ENCODE measurements at regions not wholly inside any gene's neighbourhood (a gene's known extent, or its start where the extent isn't known, plus 50 kb on each side); places are given as distances from the start of the nearest gene placed in this dataset.
"Not testable (repeated sequence)": the region's sequence is repeated elsewhere in the genome, so short reads cannot be mapped to it uniquely, and the experiment has no call there.

GRCh38 chr6:19713984-19714383 is 123.2 kb upstream of the ID4 start:
- DNase-seq = no peak

- DNase-seq = no peak
Measured at GRCh38 chr6:19714434-19715166, 122.6 kb upstream of the ID4 start.

DNA sequence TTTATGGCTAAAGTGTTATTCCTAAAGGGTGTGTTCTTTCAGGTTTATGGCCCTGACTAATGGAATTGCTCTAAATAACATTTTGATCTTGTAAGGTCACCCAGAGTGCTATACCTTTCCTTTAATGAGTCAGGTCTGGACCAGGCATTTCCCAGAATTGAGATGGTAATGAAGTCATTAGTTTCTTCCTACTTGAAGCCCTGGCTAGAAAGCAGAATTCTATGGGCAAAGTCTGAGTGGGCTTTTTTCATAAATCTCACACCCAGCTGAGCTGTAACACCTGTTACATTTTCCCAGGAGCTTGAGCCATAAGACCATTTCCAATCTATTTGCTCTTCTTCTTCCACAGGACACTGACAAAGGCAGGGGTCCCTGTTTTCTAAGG is 122.0 kb upstream of the ID4 start:
- no peak for DNase-seq

- no peak for DNase-seq
Measured at GRCh38 chr6:19719691-19720128, 117.5 kb upstream of the ID4 start.

DNA sequence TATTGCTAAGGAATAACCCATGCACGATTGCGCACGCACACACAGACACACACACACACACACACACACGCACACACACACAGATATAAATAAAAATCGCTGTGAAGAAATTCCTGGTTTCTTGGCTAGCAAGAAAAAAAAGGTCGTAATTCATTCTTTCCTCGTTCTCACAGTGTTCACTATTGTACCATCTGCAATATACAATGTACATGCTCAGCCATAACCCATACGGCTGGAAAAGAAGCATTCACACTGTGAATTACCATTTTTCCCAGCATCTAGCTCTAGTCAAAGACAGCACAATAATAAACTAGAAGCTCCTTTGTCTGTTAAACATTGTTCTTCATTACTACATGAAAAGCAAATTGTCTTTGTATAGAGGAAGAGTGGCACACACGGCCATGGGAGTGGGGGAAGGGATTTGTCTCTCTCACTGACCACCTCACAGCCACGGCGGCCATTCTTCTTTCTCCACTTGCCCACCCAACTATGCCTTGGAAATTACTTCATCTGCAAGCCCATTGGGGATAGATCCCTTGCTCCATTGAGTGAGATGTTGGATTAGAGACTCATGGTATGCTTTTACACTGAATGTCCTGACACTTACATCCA is 115.3 kb upstream of the ID4 start:
- DNase-seq = no peak

DNA sequence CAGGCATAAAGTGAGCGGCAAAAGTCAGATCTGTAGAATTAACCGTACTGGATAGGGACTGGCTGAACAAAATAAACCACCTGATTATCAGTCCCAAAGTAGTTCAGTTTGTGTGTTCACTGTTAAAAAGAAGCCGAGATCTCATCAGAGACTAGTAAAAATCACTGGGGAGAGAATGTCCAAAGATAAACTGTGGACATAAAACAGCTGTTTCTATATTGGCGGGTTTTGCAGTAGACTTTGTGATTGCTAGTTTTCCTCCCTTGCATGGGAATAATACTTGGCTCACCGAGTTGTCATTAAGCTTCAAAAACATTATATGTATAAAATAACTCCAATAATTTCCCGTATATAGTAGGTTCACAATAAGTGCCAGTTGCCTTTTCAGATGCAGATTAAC is 114.2 kb upstream of the ID4 start:
- DNase-seq = no peak

- DNase-seq = no peak
Measured at GRCh38 chr6:19723545-19723944, 113.6 kb upstream of the ID4 start.

- DNase-seq = not testable (repeated sequence)
Measured at GRCh38 chr6:19725436-19725835, 111.7 kb upstream of the ID4 start.

- no peak for DNase-seq
Measured at GRCh38 chr6:19731282-19731681, 105.9 kb upstream of the ID4 start.

DNA sequence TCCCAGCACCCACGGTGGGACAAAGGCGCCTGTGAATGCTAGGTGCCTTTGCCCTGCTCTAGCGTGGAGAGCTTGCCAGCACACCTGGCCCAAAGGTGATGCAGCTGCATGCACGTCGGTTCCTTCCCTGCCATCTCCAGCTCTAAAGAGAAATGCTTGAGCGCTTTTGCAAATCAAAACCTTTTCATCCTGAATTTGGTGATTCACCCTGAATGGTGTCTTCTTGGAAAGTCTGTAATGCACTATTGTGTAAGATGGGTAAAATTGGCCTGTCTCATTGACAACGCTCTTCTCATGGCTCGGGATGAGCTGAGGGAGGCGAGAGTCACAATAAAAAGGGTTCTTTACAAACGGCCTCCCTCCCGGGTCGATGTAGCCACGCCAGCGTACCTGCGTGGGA is 103.1 kb upstream of the ID4 start:
- no peak for DNase-seq

DNA sequence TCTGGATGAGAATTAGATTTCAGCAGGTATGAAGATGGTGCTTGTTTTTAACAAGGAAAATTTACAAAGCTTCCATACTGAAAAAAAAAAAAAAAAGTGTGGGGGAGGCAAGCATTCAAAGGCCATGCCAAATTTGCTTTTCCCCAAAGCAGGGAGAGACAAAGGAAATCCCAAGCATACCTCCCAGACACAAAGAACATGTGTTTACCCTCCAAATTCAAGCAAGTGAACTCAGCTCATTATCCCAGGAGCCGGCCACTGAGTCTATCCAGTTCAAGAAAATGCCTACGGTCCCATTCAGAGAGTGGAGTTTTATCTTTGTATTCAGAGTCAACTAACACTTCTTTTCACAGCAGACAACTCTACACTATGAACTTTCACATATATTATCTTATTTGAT is 102.7 kb upstream of the ID4 start:
- no peak for DNase-seq

- no peak for DNase-seq
Measured at GRCh38 chr6:19736066-19736465, 101.1 kb upstream of the ID4 start.

DNA sequence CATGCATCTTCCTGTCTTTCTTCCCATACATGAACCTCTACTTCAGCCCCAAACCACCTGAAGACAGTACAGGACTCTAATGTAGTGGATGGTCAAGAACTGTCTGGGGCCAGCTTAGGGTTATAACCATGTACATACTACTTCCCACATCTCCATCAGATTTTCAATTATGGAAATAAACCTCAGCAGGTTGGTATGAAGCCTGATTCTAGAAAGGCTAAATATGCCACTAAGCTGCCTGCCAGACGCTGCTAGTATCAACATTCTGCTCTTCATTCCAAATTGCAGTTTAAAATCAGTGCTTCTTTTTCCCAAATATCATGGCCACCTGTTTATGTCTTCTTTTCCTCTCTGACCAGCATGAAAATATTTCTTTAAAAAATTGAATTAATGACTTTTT is 99.2 kb upstream of the ID4 start:
- no peak for DNase-seq

DNA sequence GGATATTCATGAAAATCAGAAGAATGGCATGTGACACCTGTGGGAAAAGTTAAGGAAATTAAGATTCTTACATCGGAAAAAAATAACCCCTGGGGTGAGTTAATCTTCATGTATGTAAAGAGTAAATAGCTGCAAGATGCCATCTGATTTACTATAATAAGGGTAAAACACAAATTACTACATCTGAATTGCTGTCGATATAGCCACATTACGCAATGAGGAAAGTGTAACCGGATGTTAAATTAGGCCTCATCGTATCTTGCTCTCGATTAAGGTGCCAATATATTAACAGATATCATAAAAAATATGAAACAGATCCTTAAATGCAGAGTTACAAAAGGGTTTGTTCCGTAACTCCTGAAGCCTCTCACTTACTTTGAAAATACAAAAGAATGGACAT is 87.4 kb upstream of the ID4 start:
- DNase-seq = no peak

DNA sequence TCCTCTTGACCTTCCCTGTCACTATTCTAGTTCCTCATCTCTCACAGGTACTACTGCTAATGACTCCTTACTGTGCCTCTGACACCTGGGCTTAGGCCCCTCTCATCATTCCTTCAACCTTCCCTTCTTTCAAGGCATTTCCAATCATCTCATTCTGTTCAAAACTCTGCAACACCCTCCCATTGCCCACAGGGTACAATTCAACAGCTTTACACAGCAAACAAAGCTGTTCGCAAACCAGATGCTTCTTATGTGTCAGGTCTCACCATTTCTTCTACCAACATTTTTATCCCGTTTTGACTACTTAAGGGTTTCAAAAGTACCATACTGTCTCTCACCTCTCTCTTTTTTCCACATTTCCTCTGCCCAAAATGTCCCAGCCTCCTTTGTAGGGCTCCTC is 84.4 kb upstream of the ID4 start:
- DNase-seq = no peak

DNA sequence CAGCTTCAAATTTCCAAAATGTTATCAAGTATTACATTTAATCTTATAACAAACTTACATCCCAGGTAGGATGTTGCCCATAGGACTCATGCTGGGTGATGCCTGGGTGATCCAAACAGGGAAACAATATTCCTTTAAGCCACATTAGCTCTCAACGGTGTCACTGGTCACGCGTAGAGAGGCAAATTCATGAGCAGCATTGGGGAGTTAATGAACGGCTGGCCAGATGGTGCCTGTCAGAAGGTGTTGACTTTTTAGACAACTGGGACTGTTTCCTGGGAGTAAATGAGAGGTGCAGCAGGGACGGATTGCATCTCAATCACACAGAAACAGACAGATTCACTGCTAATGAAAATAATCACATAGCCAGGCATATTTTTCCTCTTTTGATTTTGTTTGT is 83.3 kb upstream of the ID4 start:
- no peak for DNase-seq

DNA sequence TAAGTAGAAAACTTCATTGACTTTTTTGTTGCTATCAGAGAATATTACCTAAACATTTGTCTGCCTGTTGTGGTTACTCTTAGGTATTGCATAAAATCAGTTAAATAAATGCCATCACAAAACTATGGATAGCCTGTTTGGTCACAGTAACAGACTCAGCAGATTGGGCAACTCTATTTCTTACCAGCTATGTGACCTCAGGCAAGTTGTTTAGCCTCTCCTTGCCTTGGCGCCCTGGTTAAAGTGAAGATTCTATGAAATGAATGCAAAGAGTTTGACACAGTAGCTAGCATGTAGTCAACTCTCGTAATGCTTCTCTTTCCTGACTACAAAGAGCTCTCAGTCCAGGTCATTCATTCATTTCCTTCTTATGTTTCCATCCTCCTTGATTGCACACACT is 82.5 kb upstream of the ID4 start:
- DNase-seq = no peak

GRCh38 chr6:19755181-19755580 is 82.0 kb upstream of the ID4 start:
- no peak for DNase-seq

DNA sequence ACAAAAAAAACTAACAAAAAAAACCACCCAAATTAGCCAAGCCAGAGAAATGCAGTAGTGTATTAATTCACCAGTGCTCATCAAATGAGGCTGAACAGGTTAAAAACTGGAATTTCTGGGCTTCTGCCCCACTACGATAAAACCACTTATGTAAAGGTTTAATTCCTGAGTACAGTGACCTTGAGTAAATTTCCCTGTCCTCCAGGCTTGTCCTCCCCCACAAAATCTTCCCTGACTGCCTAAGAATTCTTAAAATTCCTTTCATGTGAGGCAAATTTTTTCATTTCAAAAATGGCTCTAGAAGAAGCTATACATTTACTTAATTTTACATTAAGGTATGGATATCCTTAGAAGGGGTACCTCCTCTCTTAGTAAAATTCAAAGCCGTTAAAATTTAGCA is 80.1 kb upstream of the ID4 start:
- no peak for DNase-seq

DNA sequence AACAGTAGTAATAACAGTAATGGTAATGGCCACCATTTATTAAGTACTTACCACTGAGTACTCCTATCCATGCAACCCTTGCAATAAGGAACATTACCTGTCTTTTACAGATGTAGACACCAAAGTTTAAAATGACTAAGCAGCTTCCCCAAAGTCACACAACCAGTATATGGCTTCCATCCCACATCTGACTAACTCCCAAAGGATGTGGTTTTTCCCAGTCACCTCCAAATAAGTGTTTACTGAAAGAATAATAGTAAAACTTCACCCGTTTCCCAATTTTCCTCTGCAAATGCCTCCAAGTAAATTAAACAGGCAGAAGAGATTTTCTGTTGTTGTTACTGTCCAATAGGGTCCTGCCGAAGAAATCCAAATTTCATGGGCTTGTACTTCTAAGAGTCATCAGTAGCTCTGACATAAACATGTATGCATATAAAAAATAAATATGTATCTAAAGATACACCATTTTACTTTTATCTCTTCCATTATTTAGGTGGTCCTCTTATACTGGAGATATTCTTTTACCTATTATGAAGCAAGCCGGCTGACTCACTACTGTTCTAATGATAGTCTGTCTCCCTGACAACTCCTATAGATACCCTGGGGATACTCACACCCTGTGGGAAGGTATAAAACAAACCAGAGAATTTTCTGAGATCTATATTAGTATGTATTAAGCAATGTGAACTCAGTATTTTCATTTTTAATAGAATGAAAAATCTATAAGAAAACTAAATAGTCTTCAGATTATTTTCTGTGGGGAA is 77.9 kb upstream of the ID4 start:
- DNase-seq = no peak

DNA sequence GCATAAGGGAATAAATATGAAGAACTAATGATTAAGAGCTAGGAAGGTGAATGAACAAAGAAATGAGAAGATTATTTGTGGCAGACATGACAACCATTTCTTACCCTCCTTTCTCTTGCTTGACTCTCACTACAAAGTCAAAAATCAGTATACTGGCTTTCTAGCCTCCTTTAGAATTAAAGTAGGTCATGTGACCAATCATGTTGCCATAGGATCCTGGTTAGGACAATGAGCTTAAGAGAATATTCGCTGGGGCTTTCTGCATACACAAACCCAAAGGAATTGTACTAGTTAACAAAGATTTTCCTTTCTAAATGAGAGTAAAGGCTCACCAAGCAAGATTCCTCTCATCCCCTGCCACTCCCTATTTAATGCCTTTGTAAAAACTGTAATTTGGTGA is 76.0 kb upstream of the ID4 start:
- DNase-seq = no peak

DNA sequence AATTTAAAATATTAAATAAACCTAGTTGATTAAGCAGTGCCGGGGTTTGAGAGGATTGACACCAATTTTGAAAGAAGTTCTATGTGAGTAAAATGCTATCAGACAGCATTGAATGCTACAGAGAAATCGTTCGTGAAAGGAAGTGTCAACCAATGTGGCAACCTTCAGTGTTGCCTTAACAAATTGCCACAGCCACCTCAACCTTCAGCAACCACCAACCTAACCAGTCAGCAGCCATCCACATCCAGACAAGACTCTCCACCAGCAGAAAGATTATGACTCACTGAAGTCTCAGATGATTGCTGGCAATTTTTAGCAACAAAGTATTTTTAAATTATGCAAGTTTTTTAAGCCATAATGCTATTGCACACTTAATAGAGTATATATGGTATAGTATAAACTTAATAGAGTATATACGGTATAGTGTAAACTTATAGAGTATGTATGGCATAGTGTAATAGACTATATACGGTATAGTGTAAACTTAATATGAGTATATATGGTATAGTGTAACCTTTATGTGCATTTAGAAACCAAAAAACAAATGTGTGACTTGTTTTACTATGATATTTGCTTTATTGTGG is 65.3 kb upstream of the ID4 start:
- DNase-seq = no peak

GRCh38 chr6:19772891-19773290 is 64.3 kb upstream of the ID4 start:
- DNase-seq = no peak

DNA sequence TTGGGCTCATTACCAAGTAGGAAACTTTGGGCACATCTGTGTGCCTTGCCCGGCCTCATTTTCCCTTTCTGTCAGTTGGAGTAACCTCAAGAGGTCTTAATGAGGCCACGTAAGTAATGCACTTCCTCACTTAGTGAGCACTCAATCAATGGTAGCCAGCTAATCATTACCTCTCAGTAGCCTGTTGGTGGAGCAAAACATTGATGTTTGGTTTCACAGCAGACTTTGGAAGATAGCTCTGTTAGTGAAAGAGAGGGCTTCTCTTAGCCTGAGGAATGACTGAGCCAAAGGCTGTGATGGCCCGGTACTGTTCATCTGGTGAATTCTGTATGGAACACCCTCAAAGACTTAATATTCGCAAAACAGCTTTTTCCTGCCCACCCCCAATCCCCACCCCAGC is 55.9 kb upstream of the ID4 start:
- no peak for DNase-seq

All from activated CD4-positive, alpha-beta T cell treated with anti-CD3 and anti-CD28 coated beads for 48 hours (primary cell).